NCI-H2227 (cell line): ENCODE measurements at regions not wholly inside any gene's neighbourhood (a gene's known extent, or its start where the extent isn't known, plus 50 kb on each side); places are given as distances from the start of the nearest gene placed in this dataset.

ENCODE experiments used
- DNase-seq: peaks from one replicate; lab custom pipeline; 2025; ENCODE audit not compliant: unreplicated experiment; lab: John Stamatoyannopoulos, UW

GRCh38 chr2:88283886-88284592, 113.9 kb downstream of the THNSL2 start:
- no peak for DNase-seq

- no peak for DNase-seq
Observed at GRCh38 chr2:88281302-88282217, 111.4 kb downstream of the THNSL2 start.

- DNase-seq: no peak
Observed at GRCh38 chr2:88269836-88270235, 99.7 kb downstream of the THNSL2 start.

DNA sequence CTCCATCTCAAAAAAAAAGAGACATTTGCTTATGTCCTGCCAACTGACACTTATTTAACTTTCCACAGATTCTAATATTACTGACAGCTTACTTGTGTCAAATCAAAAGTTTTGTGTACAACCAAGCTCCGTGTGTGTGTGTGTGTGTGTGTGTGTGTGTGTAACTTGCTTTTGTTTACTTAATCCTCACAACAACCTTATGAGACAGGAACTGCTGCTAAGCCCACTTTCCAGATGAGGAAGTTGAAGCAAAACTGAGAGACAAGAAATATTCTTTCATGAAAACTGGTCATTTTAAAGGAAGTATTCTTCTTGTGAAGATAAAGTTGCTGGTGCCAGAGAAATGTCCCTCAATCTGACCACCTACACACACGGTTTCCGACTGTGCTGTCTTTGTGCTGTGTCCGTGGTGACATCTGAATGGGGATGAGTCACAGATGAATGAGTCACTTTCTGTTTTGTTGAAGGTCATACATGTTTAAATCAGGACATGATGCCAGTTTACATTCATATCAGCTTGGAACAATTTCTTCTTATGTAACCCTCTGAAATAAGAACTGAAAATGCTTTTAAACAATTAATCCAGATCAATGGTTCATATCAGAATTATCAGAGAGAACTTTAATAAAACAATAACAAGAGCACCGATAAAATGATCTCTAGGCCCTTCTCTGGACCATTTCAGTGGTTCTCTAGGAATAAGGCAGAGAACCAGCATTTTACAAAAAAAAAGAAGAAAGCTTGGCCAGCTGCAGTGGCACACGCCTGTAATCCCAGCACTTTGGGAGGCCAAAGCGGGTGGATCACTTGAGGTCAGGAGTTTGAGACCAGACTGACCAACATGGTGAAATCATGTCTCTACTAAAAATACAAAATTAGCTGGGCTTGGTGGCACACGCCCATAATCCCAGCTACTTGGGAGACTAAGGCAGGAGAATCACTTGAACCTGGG, 95.5 kb downstream of the THNSL2 start:
- DNase-seq: no peak

DNA sequence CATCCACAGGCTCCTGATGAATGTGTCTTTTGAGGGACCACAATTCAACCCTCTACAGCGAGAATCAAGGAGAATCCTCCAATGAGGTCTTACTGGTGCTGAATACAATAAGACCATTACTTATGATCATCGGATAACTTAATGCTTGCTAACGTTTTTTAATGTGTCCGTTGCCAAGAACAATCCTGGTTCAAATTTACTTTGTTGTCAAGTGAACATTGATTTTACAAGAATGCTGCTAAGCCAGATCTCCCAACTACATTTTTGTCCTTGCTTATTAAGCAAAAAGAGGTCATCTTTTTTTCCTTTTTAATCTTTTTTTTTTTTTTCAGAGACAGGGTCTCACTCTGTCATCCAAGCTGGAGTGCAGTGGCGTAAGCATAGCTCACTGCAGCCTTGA, 93.7 kb downstream of the THNSL2 start:
- no peak for DNase-seq

DNA sequence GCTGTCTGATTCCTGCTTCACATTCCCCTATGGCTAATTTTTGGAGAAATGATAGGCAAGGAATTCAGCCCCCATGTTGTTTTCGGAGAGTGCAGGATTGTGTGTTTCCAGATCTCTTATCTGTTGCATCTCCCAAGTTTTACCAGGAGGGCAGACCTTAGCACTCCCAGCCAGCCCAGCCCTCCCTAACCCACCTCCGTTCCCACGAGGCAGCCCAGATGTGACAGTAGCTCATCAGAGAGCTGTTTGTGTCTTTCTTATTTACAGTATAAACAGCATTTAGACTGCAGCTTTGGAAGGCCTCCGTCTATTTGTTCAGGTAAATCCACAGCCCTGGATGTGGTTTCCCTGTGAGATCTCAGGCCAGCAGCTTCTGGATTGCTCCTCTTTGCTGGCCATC, 91.6 kb downstream of the THNSL2 start:
- no peak for DNase-seq

DNA sequence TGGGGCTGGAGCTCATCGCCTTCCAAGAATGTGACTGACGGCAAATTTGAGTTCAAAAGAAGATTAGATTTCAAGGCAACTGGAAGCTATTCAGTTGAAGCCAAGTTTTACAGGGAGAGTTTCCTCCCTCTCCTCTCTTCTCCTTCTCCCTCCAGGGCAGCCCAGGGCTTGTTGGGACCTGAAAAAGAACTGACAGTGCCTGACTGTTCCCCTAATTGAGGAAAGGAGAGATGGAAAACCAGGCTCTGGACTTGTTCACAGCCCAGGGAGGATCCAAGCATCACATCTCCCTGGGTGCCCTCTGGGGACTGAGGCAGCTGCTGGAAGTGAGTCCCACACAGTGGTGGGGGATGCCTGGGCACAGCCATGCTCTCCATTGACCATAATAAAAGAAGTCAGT, 88.1 kb downstream of the THNSL2 start:
- DNase-seq: no peak

GRCh38 chr2:88254437-88255091, 84.4 kb downstream of the THNSL2 start:
- no peak for DNase-seq

DNA sequence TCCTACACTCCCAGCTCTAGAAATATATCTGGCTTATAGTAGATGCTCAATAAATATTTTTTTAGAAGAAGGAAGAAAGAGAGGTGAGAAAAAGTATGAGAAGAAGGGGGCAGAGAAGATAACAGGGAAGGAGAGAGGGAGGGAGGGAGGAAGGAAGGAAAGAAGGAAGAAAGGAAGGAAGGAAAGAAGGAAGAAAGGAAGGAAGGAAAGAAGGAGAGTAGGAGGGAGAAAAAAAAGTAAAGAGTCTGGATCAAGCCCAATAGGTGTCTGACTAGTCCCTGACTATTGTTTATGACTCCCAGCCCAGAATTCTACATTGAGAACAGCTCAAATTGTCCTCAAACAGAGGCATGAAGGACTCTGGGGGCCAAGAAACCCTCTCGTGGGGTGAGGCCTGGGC, 83.9 kb downstream of the THNSL2 start:
- DNase-seq: no peak

DNA sequence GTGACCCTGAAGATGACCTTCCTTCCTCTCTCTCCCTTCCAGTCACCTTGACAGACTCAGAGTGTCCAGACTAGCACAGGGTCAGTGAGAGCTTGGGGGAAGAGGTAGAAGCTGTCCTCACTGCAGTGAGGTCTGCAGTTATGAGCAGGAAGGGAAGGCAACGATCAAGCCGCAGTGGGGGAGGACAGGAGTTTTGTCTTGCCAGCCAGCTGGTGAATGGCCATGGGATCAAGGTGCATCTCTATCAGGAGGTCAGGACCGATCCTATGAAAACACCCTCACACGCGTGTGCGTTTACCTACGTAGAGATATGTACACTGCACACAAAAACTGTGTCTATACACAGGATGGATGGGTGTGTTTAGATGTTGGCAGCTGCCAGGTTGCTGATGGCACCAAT, 83.2 kb downstream of the THNSL2 start:
- no peak for DNase-seq

DNA sequence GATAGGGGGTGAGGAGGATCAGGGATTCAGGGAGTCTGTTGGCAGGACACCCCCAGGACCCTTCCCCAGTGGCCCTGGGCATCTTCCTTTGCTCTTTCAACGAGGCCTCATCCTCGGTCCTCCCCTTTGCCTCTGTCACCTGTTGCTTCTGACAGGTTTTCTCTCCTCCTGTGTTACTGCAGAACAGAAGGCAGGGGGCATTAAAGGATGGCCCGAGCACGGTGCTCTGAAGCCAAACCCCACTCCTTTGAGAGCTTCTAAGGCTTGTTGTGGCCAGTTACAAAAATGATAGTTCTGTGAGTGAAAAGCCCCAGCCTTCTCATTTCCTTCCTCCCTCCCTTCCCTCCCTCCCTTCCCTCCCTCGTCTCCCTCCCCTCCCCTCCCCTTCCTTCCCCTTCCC, 82.5 kb downstream of the THNSL2 start:
- DNase-seq: no peak

DNA sequence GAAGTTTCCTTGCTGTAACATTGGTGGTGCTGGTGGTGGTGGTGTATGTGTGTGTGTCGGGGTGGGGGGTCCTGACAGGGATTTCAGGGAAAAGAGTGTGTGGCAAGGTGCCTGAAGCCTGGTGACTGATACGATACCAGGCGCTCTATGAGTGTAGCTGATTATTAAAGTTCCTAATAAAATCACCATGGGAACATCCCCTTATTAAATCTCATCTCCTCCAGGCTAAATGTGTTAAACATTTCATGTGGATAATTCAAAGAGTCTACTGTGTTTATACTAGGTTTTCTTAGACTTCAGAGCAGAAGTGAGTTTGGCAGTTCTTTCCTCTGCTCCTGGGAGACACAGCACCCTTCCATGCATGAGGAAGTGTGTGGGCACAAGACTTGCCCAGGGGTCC, 82.0 kb downstream of the THNSL2 start:
- no peak for DNase-seq

GRCh38 chr2:88250404-88250803, 80.3 kb downstream of the THNSL2 start:
- DNase-seq: no peak

GRCh38 chr2:88248280-88248828, 78.2 kb downstream of the THNSL2 start:
- DNase-seq: no peak

DNA sequence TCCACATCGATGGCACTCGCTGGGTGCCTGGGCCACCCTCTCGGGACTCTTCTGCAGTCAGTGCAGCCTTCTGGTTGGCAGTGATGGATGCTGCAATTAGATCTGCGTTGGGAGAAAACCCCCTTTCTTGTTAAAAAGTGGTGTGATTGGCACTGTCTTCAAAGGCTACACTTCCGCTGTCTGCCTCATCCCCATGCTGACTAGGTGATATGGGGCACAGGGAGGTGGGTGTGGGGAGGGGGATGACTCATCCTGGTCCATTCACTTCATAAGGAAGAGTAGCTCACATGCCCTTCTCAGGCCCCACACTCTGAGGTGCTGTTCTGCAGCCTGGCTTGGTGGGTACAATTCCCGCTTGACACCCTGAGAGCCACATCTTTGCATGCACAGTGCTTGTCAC, 77.4 kb downstream of the THNSL2 start:
- no peak for DNase-seq

GRCh38 chr2:88245109-88245508, 75.0 kb downstream of the THNSL2 start:
- no peak for DNase-seq

DNA sequence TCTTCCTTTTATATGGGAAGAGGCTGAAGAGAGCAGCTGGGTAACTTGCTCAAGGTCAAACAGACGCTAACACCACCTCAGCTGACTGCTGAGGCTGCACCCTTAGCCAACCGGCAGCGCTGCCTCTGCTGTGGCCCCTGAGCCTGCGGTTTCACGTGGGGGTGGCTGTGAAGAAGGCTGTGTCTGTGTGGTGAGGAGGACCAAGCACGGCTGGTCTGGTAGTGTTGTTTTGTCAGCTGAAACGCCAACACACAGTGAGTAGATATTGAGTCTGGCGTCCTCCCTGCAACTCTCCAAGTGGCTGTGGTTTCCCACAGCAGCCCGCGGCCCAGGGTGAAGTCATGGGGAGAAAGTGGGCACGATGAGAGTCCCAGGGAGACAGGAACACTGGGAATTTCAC, 69.6 kb downstream of the THNSL2 start:
- no peak for DNase-seq

- no peak for DNase-seq
Observed at GRCh38 chr2:88236666-88237065, 66.5 kb downstream of the THNSL2 start.
